Thoracic aorta (tissue), 2 donors: ENCODE measurements at regions not wholly inside any gene's neighbourhood (a gene's known extent, or its start where the extent isn't known, plus 50 kb on each side); places are given as distances from the start of the nearest gene placed in this dataset.

Source experiments
- ATAC-seq: fragments of 150-250 bp; one replicate; pipeline ENCODE4 v1.8.0; 2017; ENCODE audit warnings: low read depth; ENCODE audit not compliant: insufficient number of reproducible peaks, low FRiP score
- DNase-seq: peaks from one replicate; pipeline ENCODE4 v3.0.0-alpha.2; 2020; ENCODE audit warnings: low spot score
- H3K27ac ChIP-seq, 2 donors: fragments of 200-600 bp; sonication (generic); 1 replicate in 1 of 2; 2 replicates in 1 of 2; pipeline ENCODE4 v1.5.1; 2016; ENCODE audit warnings: mild to moderate bottlenecking in 2 of 2, moderate library complexity in 2 of 2
- H3K27me3 ChIP-seq: fragments of 200-600 bp; sonication (generic); replicated peaks from 2 replicates; pipeline ENCODE4 v1.6.0; 2016; ENCODE audit warnings: mild to moderate bottlenecking; ENCODE audit not compliant: insufficient read depth
- H3K36me3 ChIP-seq: fragments of 200-600 bp; sonication (generic); one replicate; pipeline ENCODE4 v1.5.1; 2016
- H3K4me1 ChIP-seq, 2 donors: fragments of 200-600 bp; sonication (generic); 1 replicate in 1 of 2; 2 replicates in 1 of 2; pipeline versions ENCODE4 v1.5.1 to v1.6.0; 2016; ENCODE audit warnings: low read depth in 2 of 2, mild to moderate bottlenecking in 1 of 2; ENCODE audit not compliant: control insufficient read depth in 1 of 2
- H3K4me3 ChIP-seq: fragments of 200-600 bp; sonication (generic); 2 replicates; pipeline ENCODE4 v1.5.1; 2016; ENCODE audit warnings: mild to moderate bottlenecking
- H3K9me3 ChIP-seq: fragments of 200-600 bp; sonication (generic); 2 replicates; pipeline ENCODE4 v1.5.1; 2016
- CTCF ChIP-seq: fragments of 200-600 bp; sonication (generic); IDR thresholded peaks from one replicate; pipeline ENCODE4 v1.5.1; 2019; ENCODE audit warnings: antibody characterized with exemption

- DNase-seq = no peak
- Histone ChIP-seq H3K4me3 (no peak overlapping the region), H3K4me1 (peaks cover 0 to 5% of the 10 kb centered on the region in 2 donors), H3K27me3 (no peaks in the 10 kb centered on the region), H3K36me3 (no peaks in the 10 kb centered on the region), H3K27ac (no peak overlapping the region), H3K9me3 (no peaks in the 10 kb centered on the region)
- no peak for ATAC-seq
- no peak for TF ChIP-seq CTCF
Measured at GRCh38 chr2:46831051-46831868, 84.3 kb downstream of the MCFD2 start.

GRCh38 chr2:46829231-46829995 lies 86.2 kb downstream of the MCFD2 start:
- TF ChIP-seq CTCF = no peak
- H3K27me3 ChIP-seq = no peaks in the 10 kb centered on the region
- no peaks in the 10 kb centered on the region for H3K4me1 ChIP-seq
- ATAC-seq (no peak), DNase-seq (no peak)
- H3K36me3 ChIP-seq = no peaks in the 10 kb centered on the region
- H3K4me3 ChIP-seq = no peak overlapping the region
- no peaks in the 10 kb centered on the region for H3K9me3 ChIP-seq
- no peak overlapping the region for H3K27ac ChIP-seq

- ATAC-seq (no peak), DNase-seq (no peak)
- Histone ChIP-seq H3K9me3 (no peaks in the 10 kb centered on the region), H3K27ac (no peak overlapping the region), H3K4me3 (no peak overlapping the region), H3K27me3 (no peaks in the 10 kb centered on the region), H3K36me3 (no peaks in the 10 kb centered on the region), H3K4me1 (no peaks in the 10 kb centered on the region)
- TF ChIP-seq CTCF = no peak
Measured at GRCh38 chr2:46828491-46829230, 86.9 kb downstream of the MCFD2 start.

- H3K9me3 ChIP-seq = no peaks in the 10 kb centered on the region
- H3K4me1 ChIP-seq = no peaks in the 10 kb centered on the region
- ATAC-seq = no peak
- no peak overlapping the region for H3K4me3 ChIP-seq
- TF ChIP-seq CTCF = no peak
- H3K27me3 ChIP-seq = no peaks in the 10 kb centered on the region
- no peak for DNase-seq
- no peaks in the 10 kb centered on the region for H3K36me3 ChIP-seq
- no peak overlapping the region for H3K27ac ChIP-seq
Measured at GRCh38 chr2:46828135-46828438, 87.5 kb downstream of the MCFD2 start.
